ENCODE measurements at regions not wholly inside any gene's neighbourhood (a gene's known extent, or its start where the extent isn't known, plus 50 kb on each side); places are given as distances from the start of the nearest gene placed in this dataset.
"Not testable (repeated sequence)": the region's sequence is repeated elsewhere in the genome, so short reads cannot be mapped to it uniquely, and the experiment has no call there.

DNA sequence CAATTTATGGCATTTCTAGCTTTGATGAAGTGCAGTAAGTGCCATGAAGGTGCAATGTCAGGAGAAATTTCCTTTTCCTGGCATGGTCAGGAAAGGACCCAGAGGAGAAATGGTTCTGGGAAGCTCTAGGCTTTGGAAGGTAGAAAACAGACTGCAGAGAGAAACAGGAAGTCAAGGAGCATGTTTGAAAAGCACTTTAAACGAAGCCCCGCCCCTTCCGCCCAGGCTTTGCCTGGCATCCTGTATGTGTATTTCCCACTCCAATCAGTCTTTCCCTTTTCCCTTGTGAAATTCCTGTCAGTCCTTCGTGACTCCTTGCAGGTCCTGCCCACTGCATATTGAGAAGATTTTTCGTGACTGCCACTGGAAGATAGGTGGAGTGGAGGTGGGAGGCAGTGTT lies 320.9 kb upstream of the SASH1 start:
- no peak for DNase-seq (ENCODE audit: low read depth in 1 of 2, low spot score in 1 of 2)
- in situ Hi-C loops (cut with HindIII; ENCODE audit: low pct_unique_long_range_greater_than_20kb, low sequenced_read_pairs): no loop called here
- no peak for TF ChIP-seq JUND (IDR thresholded peaks at IDR 0.05; ENCODE audit: low read depth)

DNA sequence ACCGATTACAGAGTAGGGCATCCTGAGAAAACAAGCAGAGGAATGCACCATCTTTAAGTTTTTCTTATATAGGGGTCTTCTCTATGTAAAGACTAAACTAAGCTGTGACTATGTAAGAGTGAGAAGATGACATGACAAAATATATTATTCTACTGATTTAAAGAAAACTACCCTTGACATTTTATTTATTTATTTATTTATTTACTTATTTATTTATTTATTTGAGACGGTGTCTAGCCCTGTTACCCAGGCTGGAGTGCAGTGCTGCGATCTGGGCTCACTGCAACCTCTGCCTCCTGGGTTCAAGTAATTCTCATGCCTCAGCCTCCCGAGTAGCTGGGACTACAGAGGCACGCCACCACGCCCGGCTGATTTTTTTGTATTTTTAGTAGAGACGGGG lies 320.4 kb upstream of the SASH1 start:
- in situ Hi-C loops (cut with HindIII; ENCODE audit: low pct_unique_long_range_greater_than_20kb, low sequenced_read_pairs); DNase-seq (ENCODE audit: low read depth in 1 of 2, low spot score in 1 of 2): not testable (repeated sequence)

DNA sequence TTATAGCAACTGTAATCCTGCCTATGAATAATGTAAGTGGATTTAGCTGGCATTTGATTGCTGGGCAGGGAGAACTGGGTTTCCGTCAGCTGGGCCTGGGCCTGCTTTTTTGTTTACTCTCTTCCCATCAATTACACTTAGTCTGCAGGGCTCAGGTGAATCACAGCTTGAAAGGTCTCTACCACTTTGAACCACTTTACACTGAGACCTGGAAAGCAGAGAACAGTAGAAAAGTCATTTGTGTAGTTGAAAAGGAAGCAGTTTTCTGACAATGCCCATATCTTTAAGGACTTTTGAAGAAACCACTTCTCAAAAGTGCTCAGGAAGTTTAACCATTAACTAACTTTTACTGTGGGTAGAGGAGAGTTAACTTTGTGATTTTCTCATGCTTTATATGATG lies 315.4 kb upstream of the SASH1 start:
- no peak for TF ChIP-seq JUND (IDR thresholded peaks at IDR 0.05; ENCODE audit: low read depth)
- DNase-seq (ENCODE audit: low read depth in 1 of 2, low spot score in 1 of 2): no peak
- in situ Hi-C loops (cut with HindIII; ENCODE audit: low pct_unique_long_range_greater_than_20kb, low sequenced_read_pairs): no loop called here

GRCh38 chr6:148035806-148036390 lies 306.7 kb upstream of the SASH1 start:
- TF ChIP-seq JUND (IDR thresholded peaks at IDR 0.05; ENCODE audit: low read depth): no peak
- in situ Hi-C loops (cut with HindIII; ENCODE audit: low pct_unique_long_range_greater_than_20kb, low sequenced_read_pairs): no loop called here
- DNase-seq (ENCODE audit: low read depth in 1 of 2, low spot score in 1 of 2): no peak

- in situ Hi-C loops (cut with HindIII; ENCODE audit: low pct_unique_long_range_greater_than_20kb, low sequenced_read_pairs): no loop called here
- no peak for DNase-seq (ENCODE audit: low read depth in 1 of 2, low spot score in 1 of 2)
- TF ChIP-seq JUND (IDR thresholded peaks at IDR 0.05; ENCODE audit: low read depth): no peak
Observed at GRCh38 chr6:148037496-148037895, 305.1 kb upstream of the SASH1 start.

DNA sequence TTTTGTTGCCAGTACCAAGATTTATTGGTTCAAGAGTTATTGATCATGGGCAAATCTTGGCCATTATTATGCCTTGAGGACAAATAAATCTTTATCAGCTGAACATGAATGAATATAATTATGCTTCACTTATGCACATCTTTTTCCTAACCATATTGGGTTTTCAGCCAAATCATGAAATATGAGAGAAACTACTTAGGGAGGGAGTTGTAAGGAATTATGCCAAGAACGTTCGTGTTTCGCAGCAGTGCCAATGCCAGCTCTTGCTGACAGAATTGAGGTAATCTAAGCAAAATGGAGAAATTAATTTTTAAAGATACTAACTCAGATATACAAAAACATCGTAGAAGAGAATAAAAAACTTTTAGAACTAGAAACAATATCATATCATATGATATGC lies 301.1 kb upstream of the SASH1 start:
- DNase-seq (ENCODE audit: low read depth in 1 of 2, low spot score in 1 of 2): no peak
- TF ChIP-seq JUND (IDR thresholded peaks at IDR 0.05; ENCODE audit: low read depth): no peak
- in situ Hi-C loops (cut with HindIII; ENCODE audit: low pct_unique_long_range_greater_than_20kb, low sequenced_read_pairs): no loop called here

GRCh38 chr6:148042536-148042935 lies 300.1 kb upstream of the SASH1 start:
- in situ Hi-C loops (cut with HindIII; ENCODE audit: low pct_unique_long_range_greater_than_20kb, low sequenced_read_pairs): no loop called here
- DNase-seq (ENCODE audit: low read depth in 1 of 2, low spot score in 1 of 2): no peak
- TF ChIP-seq JUND (IDR thresholded peaks at IDR 0.05; ENCODE audit: low read depth): no peak

DNA sequence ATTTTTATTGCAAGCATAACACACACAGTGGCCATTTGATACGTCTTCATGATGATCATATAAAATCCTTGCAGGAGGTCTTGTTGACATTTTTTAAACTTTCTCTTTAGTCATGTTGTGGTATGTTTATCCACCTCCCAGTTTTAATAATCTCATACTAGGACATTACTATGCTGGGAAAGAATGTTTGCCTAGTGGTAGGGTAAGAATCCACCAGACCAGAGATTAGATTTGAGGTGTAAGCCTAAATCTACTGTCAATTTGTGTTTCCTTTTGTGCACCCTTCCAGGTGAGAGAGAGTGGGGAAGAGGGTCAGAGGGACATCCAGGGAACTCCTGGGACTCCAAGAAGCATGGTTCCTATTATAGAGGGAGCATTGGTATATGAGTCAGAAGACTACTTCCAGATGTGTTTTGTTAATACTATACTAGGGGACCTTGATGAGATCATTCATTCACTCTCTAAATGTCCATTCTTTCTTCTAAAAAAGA lies 298.3 kb upstream of the SASH1 start:
- DNase-seq (ENCODE audit: low read depth in 1 of 2, low spot score in 1 of 2): no peak
- no peak for TF ChIP-seq JUND (IDR thresholded peaks at IDR 0.05; ENCODE audit: low read depth)
- in situ Hi-C loops (cut with HindIII; ENCODE audit: low pct_unique_long_range_greater_than_20kb, low sequenced_read_pairs): no loop called here

GRCh38 chr6:148044921-148045320 lies 297.7 kb upstream of the SASH1 start:
- in situ Hi-C loops (cut with HindIII; ENCODE audit: low pct_unique_long_range_greater_than_20kb, low sequenced_read_pairs): no loop called here
- no peak for DNase-seq (ENCODE audit: low read depth in 1 of 2, low spot score in 1 of 2)
- no peak for TF ChIP-seq JUND (IDR thresholded peaks at IDR 0.05; ENCODE audit: low read depth)

DNA sequence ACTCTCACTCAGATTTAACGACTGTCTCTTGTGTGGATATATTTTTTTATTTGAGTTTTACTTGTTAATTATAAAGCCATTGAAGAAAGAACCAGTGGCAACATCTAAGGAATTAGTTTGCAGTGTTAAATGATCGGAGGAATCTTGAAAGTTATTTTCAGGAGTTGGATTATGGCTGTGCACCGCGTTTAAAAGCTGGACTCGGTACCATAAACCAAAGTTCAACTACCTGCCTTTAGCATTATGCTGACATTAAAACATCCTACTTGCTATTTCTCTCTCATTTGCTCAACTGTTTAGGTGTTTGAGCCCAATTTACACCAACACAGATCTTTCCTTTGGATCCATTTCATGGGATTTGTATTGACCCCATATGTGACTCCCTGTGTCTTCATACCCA lies 289.4 kb upstream of the SASH1 start:
- TF ChIP-seq JUND (IDR thresholded peaks at IDR 0.05; ENCODE audit: low read depth): no peak
- DNase-seq (ENCODE audit: low read depth in 1 of 2, low spot score in 1 of 2): no peak
- in situ Hi-C loops (cut with HindIII; ENCODE audit: low pct_unique_long_range_greater_than_20kb, low sequenced_read_pairs): no loop called here

- in situ Hi-C loops (cut with HindIII; ENCODE audit: low pct_unique_long_range_greater_than_20kb, low sequenced_read_pairs): no loop called here
- DNase-seq (ENCODE audit: low read depth in 1 of 2, low spot score in 1 of 2): no peak
- TF ChIP-seq JUND (IDR thresholded peaks at IDR 0.05; ENCODE audit: low read depth): no peak
Observed at GRCh38 chr6:148053796-148054195, 288.8 kb upstream of the SASH1 start.

DNA sequence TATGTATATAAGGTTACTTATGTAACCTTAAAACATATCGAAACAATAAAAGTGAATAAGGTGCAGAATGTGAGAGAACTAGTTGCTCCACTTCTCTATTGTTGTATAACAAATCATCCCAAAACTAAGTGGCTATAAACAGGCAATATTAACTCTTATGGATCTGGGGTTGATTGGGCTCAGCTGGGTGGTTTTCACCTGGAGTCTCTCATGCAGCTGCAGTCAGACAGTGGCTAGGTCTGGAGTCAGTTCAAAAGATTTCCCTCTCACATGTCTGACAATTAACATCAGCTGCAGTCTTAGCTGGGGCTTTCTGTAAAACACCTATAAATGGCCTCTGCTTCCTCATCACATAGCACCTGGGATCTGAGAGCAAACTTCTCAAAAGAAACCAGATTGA lies 288.4 kb upstream of the SASH1 start:
- in situ Hi-C loops (cut with HindIII; ENCODE audit: low pct_unique_long_range_greater_than_20kb, low sequenced_read_pairs): no loop called here
- DNase-seq (ENCODE audit: low read depth in 1 of 2, low spot score in 1 of 2): no peak
- no peak for TF ChIP-seq JUND (IDR thresholded peaks at IDR 0.05; ENCODE audit: low read depth)

DNA sequence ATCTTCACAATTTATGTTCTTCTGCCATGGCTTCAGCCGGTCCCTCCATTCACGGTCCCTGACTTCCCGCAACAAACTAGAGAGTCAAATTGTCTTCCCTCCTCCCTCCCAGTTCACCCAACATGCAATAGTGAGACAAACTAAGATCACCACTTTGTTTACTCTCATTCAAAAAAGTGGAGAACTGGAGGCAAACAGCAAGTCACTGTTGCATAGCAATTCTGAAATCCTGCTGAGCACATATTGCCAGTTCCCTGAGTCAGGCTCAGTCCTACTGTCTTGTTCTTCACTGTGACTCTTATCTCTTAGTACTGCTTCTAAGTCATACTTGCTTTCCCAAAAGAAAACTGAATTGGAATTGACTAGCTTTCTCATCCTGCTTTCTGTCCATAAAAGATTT lies 287.2 kb upstream of the SASH1 start:
- in situ Hi-C loops (cut with HindIII; ENCODE audit: low pct_unique_long_range_greater_than_20kb, low sequenced_read_pairs): no loop called here
- no peak for TF ChIP-seq JUND (IDR thresholded peaks at IDR 0.05; ENCODE audit: low read depth)
- no peak for DNase-seq (ENCODE audit: low read depth in 1 of 2, low spot score in 1 of 2)

GRCh38 chr6:148059869-148060268 lies 282.8 kb upstream of the SASH1 start:
- in situ Hi-C loops (cut with HindIII; ENCODE audit: low pct_unique_long_range_greater_than_20kb, low sequenced_read_pairs): no loop called here
- DNase-seq (ENCODE audit: low read depth in 1 of 2, low spot score in 1 of 2): no peak
- no peak for TF ChIP-seq JUND (IDR thresholded peaks at IDR 0.05; ENCODE audit: low read depth)
